GM12872 (cell line): ENCODE measurements at regions not wholly inside any gene's neighbourhood (a gene's known extent, or its start where the extent isn't known, plus 50 kb on each side); places are given as distances from the start of the nearest gene placed in this dataset.

Experiments used
- CTCF ChIP-seq: IDR thresholded peaks from 3 replicates; pipeline ENCODE4 v1.5.1; 2011; ENCODE audit warnings: low read depth, mild to moderate bottlenecking, low read length, moderate library complexity; ENCODE audit not compliant: insufficient read depth

- no peak for TF ChIP-seq CTCF
These were observed 958.1 kb upstream of the PRR20A start for GRCh38 chr13:56182598-56182997.

GRCh38 chr13:56187331-56187730 is 953.4 kb upstream of the PRR20A start:
- TF ChIP-seq CTCF = no peak

- TF ChIP-seq CTCF = no peak
These were observed 951.3 kb upstream of the PRR20A start for GRCh38 chr13:56189439-56189838.

- no peak for TF ChIP-seq CTCF
These were observed 950.7 kb upstream of the PRR20A start for GRCh38 chr13:56189978-56190377.

- no peak for TF ChIP-seq CTCF
These were observed 942.4 kb upstream of the PRR20A start for GRCh38 chr13:56198350-56198749.

- TF ChIP-seq CTCF = no peak
These were observed 938.9 kb upstream of the PRR20A start for GRCh38 chr13:56201834-56202233.

GRCh38 chr13:56216221-56216620 is 924.5 kb upstream of the PRR20A start:
- TF ChIP-seq CTCF = no peak

- no peak for TF ChIP-seq CTCF
These were observed 893.0 kb upstream of the PRR20A start for GRCh38 chr13:56247692-56248091.
